HL-60 (cell line): ENCODE measurements at regions not wholly inside any gene's neighbourhood (a gene's known extent, or its start where the extent isn't known, plus 50 kb on each side); places are given as distances from the start of the nearest gene placed in this dataset.

Experiments
- POLR2AphosphoS5 ChIP-seq: IDR thresholded peaks from 2 replicates; pipeline ENCODE4 v1.6.1; 2012; ENCODE audit warnings: low read depth
- TF ChIP-seq, protein P1 (sequence below): IDR thresholded peaks from one replicate; pipeline ENCODE4 v1.5.1; 2011; ENCODE audit warnings: low read length, control low read depth, inconsistent platforms; ENCODE audit not compliant: insufficient read depth

DNA sequence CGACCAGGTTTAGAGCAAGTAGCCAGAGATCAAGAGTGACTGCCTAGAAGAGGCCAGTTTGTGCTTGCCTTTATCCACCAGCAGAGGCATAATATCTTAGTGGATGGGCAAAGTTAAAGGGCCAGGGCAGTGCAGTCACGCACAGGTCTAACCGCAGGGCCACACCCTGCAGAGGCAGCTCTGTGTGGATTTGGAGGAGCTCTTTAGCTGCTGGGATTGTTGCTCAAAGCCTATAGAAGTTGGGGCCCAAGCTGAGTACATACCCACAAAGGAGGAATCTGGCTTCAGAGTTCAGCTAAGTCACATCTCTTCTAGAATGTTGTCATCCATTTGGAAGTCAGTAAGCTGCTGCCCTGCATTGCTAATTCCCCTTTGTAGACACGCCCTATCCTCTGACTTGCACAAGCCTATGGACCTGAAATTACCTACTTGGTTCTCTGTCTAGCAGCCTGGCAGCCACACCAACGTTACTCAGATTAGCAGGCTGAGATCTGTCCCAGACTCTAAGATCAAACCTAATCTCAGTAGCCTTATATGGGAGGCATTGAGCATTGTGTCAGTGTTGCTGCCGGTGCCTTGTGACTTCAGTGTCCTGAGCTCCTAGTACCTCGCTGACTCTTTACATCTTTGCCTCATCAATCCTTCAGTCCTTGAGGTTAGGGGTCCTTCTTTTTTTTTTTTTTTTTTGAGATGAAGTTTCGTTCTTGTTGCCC is 102.9 kb upstream of the STARD13 start:
- TF ChIP-seq POLR2AphosphoS5, result no peak
- TF ChIP-seq, protein P1, sequence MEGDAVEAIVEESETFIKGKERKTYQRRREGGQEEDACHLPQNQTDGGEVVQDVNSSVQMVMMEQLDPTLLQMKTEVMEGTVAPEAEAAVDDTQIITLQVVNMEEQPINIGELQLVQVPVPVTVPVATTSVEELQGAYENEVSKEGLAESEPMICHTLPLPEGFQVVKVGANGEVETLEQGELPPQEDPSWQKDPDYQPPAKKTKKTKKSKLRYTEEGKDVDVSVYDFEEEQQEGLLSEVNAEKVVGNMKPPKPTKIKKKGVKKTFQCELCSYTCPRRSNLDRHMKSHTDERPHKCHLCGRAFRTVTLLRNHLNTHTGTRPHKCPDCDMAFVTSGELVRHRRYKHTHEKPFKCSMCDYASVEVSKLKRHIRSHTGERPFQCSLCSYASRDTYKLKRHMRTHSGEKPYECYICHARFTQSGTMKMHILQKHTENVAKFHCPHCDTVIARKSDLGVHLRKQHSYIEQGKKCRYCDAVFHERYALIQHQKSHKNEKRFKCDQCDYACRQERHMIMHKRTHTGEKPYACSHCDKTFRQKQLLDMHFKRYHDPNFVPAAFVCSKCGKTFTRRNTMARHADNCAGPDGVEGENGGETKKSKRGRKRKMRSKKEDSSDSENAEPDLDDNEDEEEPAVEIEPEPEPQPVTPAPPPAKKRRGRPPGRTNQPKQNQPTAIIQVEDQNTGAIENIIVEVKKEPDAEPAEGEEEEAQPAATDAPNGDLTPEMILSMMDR, result no peak
